ENCODE measurements at regions not wholly inside any gene's neighbourhood (a gene's known extent, or its start where the extent isn't known, plus 50 kb on each side); places are given as distances from the start of the nearest gene placed in this dataset.
A peak's percentile ranks its signal among the peaks of the same experiment; 100 is the strongest.

GRCh38 chr6:54719131-54719530 is 127.4 kb upstream of the FAM83B start:
- no peak for DNase-seq

GRCh38 chr6:54719633-54720032 is 126.9 kb upstream of the FAM83B start:
- DNase-seq = peak; percentile 29

- DNase-seq = peak; percentile 29
These were observed 124.2 kb upstream of the FAM83B start for GRCh38 chr6:54722328-54722727.

- no peak for DNase-seq
These were observed 116.9 kb upstream of the FAM83B start for GRCh38 chr6:54729716-54730115.

- no peak for DNase-seq
These were observed 115.6 kb upstream of the FAM83B start for GRCh38 chr6:54730767-54731630.

GRCh38 chr6:54737247-54737646 is 109.3 kb upstream of the FAM83B start:
- DNase-seq = no peak

GRCh38 chr6:54747955-54748354 is 98.6 kb upstream of the FAM83B start:
- no peak for DNase-seq

- DNase-seq = no peak
These were observed 92.2 kb upstream of the FAM83B start for GRCh38 chr6:54754406-54754805.

GRCh38 chr6:54758340-54758739 is 88.2 kb upstream of the FAM83B start:
- no peak for DNase-seq

GRCh38 chr6:54768494-54768893 is 78.1 kb upstream of the FAM83B start:
- DNase-seq = no peak

- DNase-seq = no peak
These were observed 76.2 kb upstream of the FAM83B start for GRCh38 chr6:54770328-54770727.

GRCh38 chr6:54771968-54772367 is 74.6 kb upstream of the FAM83B start:
- no peak for DNase-seq

- DNase-seq = no peak
These were observed 74.0 kb upstream of the FAM83B start for GRCh38 chr6:54772610-54773009.

GRCh38 chr6:54775576-54775975 is 71.0 kb upstream of the FAM83B start:
- peak; percentile 72 for DNase-seq

- DNase-seq = no peak
These were observed 69.7 kb upstream of the FAM83B start for GRCh38 chr6:54776891-54777290.

- DNase-seq = no peak
These were observed 67.8 kb upstream of the FAM83B start for GRCh38 chr6:54778731-54779130.

GRCh38 chr6:54784011-54784410 is 62.6 kb upstream of the FAM83B start:
- no peak for DNase-seq

- DNase-seq = no peak
These were observed 60.4 kb upstream of the FAM83B start for GRCh38 chr6:54786154-54786553.

GRCh38 chr6:54787825-54788224 is 58.7 kb upstream of the FAM83B start:
- peak; percentile 16 for DNase-seq

Data from fibroblast of upper back skin (primary cell).